WTC11 (cell line): ENCODE measurements at regions not wholly inside any gene's neighbourhood (a gene's known extent, or its start where the extent isn't known, plus 50 kb on each side); places are given as distances from the start of the nearest gene placed in this dataset.

Source experiments
- ATAC-seq: fragments of 200-7000 bp; cut with Tn5 transposase; 2 replicates; pipeline ENCODE4 v1.10.0; 2021; ENCODE audit warnings: mild to moderate bottlenecking, moderate library complexity
- CTCF ChIA-PET: fragments of 300-600 bp; sonication (Branson Sonifier 250); formaldehyde crosslinking; loops from one replicate; lab custom pipeline; 2021; ENCODE audit warnings: antibody characterized with exemption; lab: Charles Lee
- POLR2A ChIA-PET: fragments of 350-600 bp; sonication (Branson Sonifier 250); formaldehyde crosslinking; loops from one replicate; lab custom pipeline; 2021; ENCODE audit warnings: antibody characterized with exemption; lab: Charles Lee
- DNase-seq: peaks from one replicate; pipeline ENCODE4 v3.0.0; 2021; ENCODE audit warnings: low spot score
- H3K27ac Mint-ChIP-seq: 2 replicates; pipeline ENCODE4 v1.8.0; 2021; ENCODE audit warnings: mixed read lengths
- H3K27me3 Mint-ChIP-seq: 2 replicates; pipeline ENCODE4 v1.8.0; 2021; ENCODE audit warnings: low read depth, mild to moderate bottlenecking, moderate library complexity, mixed read lengths
- H3K36me3 Mint-ChIP-seq: 2 replicates; pipeline ENCODE4 v1.8.0; 2021; ENCODE audit warnings: mixed read lengths
- H3K4me1 Mint-ChIP-seq: 2 replicates; pipeline ENCODE4 v1.8.0; 2022; ENCODE audit warnings: mixed read lengths
- H3K4me3 Mint-ChIP-seq: 2 replicates; pipeline ENCODE4 v1.8.0; 2021; ENCODE audit warnings: mild to moderate bottlenecking, moderate library complexity, mixed read lengths
- H3K9me3 Mint-ChIP-seq: 2 replicates; pipeline ENCODE4 v1.8.0; 2021; ENCODE audit warnings: mixed read lengths
- AFF4 ChIP-seq: sonication (generic); formaldehyde crosslinking; IDR thresholded peaks from 2 replicates; pipeline ENCODE4 v1.8.1; 2023; ENCODE audit warnings: mild to moderate bottlenecking, missing genetic modification reagents, borderline replicate concordance
- CTCF ChIP-seq: fragments of 200-600 bp; IDR thresholded peaks from 2 replicates; pipeline ENCODE4 v1.8.0; 2022; ENCODE audit warnings: antibody characterized with exemption
- EMX1 ChIP-seq: fragments of 250-450 bp; sonication (Bioruptor Pico); IDR thresholded peaks from 2 replicates; pipeline ENCODE4 v1.8.0; 2021; ENCODE audit warnings: mild to moderate bottlenecking
- FOXJ3 ChIP-seq: sonication (generic); formaldehyde crosslinking; IDR thresholded peaks from 2 replicates; pipeline ENCODE4 v1.9.0; 2021; ENCODE audit warnings: missing genetic modification reagents, mild to moderate bottlenecking, borderline replicate concordance
- HMGXB4 ChIP-seq: sonication (generic); formaldehyde crosslinking; IDR thresholded peaks from 2 replicates; pipeline ENCODE4 v1.8.1; 2023; ENCODE audit warnings: mild to moderate bottlenecking, moderate library complexity, missing genetic modification reagents
- IRF2 ChIP-seq: sonication (generic); formaldehyde crosslinking; IDR thresholded peaks from 2 replicates; pipeline ENCODE4 v1.8.0; 2022; ENCODE audit warnings: low read depth, missing genetic modification reagents, borderline replicate concordance
- JUN ChIP-seq: sonication (generic); formaldehyde crosslinking; IDR thresholded peaks from 2 replicates; pipeline ENCODE4 v1.8.0; 2023; ENCODE audit warnings: mild to moderate bottlenecking, missing genetic modification reagents
- NFATC4 ChIP-seq: fragments of 250-450 bp; sonication (Bioruptor Pico); IDR thresholded peaks from 2 replicates; pipeline ENCODE4 v1.9.0; 2021; ENCODE audit warnings: mild to moderate bottlenecking
- RELA ChIP-seq: sonication (generic); formaldehyde crosslinking; IDR thresholded peaks from 2 replicates; pipeline ENCODE4 v1.8.1; 2022; ENCODE audit warnings: missing genetic modification reagents, mild to moderate bottlenecking, borderline replicate concordance
- SMAD4 ChIP-seq: sonication (generic); formaldehyde crosslinking; IDR thresholded peaks from 2 replicates; pipeline ENCODE4 v1.8.0; 2022; ENCODE audit warnings: mild to moderate bottlenecking, missing genetic modification reagents
- TEAD4 ChIP-seq: sonication (generic); formaldehyde crosslinking; IDR thresholded peaks from 2 replicates; pipeline ENCODE4 v1.8.0; 2022; ENCODE audit warnings: mild to moderate bottlenecking, missing genetic modification reagents
- ZNF121 ChIP-seq: sonication (generic); formaldehyde crosslinking; IDR thresholded peaks from 2 replicates; pipeline ENCODE4 v1.8.0; 2023; ENCODE audit warnings: missing genetic modification reagents
- ZNF416 ChIP-seq: fragments of 250-450 bp; sonication (Bioruptor Pico); IDR thresholded peaks from 2 replicates; pipeline ENCODE4 v1.9.0; 2021; ENCODE audit warnings: mild to moderate bottlenecking, inconsistent platforms
- ZNF532 ChIP-seq: fragments of 250-450 bp; sonication (Bioruptor Pico); IDR thresholded peaks from 2 replicates; pipeline ENCODE4 v1.9.0; 2021; ENCODE audit warnings: mild to moderate bottlenecking, borderline replicate concordance

GRCh38 chr13:72542241-72542640 lies 185.2 kb downstream of the MZT1 start:
- DNase-seq: no peak
- H3K27me3 Mint-ChIP-seq: peaks cover 18% of the 10 kb centered on the region
- TF ChIP-seq TEAD4 (CRISPR knock-in tag) (no peak), HMGXB4 (no peak), ZNF121 (CRISPR knock-in tag) (no peak), RELA (CRISPR knock-in tag) (no peak), CTCF (no peak), JUN (no peak), SMAD4 (CRISPR knock-in tag) (no peak), AFF4 (CRISPR knock-in tag) (no peak), ZNF416 (CRISPR knock-in tag) (no peak), FOXJ3 (CRISPR knock-in tag) (no peak), EMX1 (CRISPR knock-in tag) (no peak), IRF2 (CRISPR knock-in tag) (no peak)
- H3K4me3 Mint-ChIP-seq: no peak overlapping the region
- no peaks in the 10 kb centered on the region for H3K4me1 Mint-ChIP-seq
- ATAC-seq: no peak
- CTCF ChIA-PET: no interaction called here
- no peak overlapping the region for H3K27ac Mint-ChIP-seq
- H3K36me3 Mint-ChIP-seq: no peaks in the 10 kb centered on the region
- H3K9me3 Mint-ChIP-seq: no peaks in the 10 kb centered on the region
- POLR2A ChIA-PET: no interaction called here

- H3K9me3 Mint-ChIP-seq: no peaks in the 10 kb centered on the region
- TF ChIP-seq JUN: no peak
- TF ChIP-seq ZNF532: no peak
- no peak for TF ChIP-seq NFATC4
- TF ChIP-seq SMAD4 (CRISPR knock-in tag): no peak
- POLR2A ChIA-PET: no interaction called here
- ATAC-seq (no peak), DNase-seq (no peak)
- no peaks in the 10 kb centered on the region for H3K4me1 Mint-ChIP-seq
- CTCF ChIA-PET: no interaction called here
- no peak overlapping the region for H3K27ac Mint-ChIP-seq
- H3K4me3 Mint-ChIP-seq: no peak overlapping the region
- H3K36me3 Mint-ChIP-seq: no peaks in the 10 kb centered on the region
- peaks cover 18% of the 10 kb centered on the region for H3K27me3 Mint-ChIP-seq
Observed at GRCh38 chr13:72541674-72542073, 185.8 kb downstream of the MZT1 start.
